NCI-H226 (cell line): ENCODE measurements at regions not wholly inside any gene's neighbourhood (a gene's known extent, or its start where the extent isn't known, plus 50 kb on each side); places are given as distances from the start of the nearest gene placed in this dataset.
A peak's percentile ranks its signal among the peaks of the same experiment; 100 is the strongest.

Experiments
- DNase-seq: peaks from one replicate; pipeline ENCODE4 v3.0.0-alpha.2; 2015

DNA sequence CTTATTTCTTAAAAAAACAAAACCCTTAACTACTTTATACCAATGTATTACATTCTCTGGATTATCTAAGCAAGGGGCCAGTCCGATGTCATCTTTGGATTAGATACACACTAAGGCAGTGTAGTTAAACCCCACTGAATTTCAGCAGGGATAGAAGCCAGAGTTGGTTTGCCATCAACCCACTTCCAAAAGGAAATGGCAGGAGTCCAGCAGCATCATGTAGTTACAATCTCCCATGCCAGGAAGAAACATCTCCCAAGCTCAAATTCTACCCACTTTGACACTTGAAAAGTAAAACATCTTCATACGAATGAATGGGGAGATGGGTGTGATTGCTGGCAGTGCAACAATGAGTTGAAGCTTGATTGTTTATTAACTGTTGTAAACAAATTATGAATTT, 203.5 kb upstream of the PLXNC1 start:
- no peak for DNase-seq

DNA sequence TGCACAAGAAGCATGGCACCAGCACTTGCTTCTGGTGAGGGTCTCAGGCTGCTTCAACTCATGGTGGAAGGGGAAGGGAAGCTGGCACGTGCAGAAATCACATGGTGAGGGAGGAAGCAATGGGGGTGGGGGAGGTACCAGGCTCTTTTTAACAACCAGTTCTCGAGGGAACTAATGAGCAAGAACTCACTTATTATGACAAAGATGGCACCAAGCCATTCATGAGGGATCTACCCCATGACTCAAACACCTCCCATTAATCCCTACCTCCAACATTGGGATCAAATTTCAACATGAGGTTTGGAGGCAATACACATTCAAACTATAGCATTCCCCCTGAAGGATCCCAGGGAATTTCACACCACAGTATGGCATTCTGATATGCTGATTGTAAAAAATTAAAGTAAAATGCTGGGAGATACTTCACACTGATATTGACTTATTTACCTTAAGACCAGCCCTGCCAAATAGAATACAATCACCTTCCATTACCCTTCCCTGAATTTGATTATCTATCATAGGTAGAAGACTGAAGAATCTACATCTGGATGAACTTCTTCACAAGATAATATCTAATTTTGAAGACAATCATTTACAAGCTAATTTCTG, 201.7 kb upstream of the PLXNC1 start:
- no peak for DNase-seq

DNA sequence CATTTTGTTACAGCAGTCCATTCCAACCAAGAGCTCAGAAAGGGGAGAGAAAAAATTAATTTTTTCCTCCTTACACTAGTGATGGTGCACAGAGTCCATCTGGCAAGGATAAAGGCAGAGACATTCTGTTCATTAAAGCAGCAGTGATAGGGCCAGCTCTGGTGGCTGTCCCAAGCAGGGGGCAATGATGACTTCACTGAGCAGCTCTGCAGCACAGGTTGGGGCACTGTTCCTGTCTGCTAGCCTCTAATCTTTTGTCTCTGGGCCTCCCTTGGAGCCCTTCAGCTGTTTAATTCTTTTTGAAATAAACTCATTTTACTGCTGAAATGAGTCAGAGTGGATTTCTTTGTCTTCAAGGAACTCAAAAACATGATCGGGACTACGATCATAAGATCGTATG, 200.9 kb upstream of the PLXNC1 start:
- DNase-seq = no peak

DNA sequence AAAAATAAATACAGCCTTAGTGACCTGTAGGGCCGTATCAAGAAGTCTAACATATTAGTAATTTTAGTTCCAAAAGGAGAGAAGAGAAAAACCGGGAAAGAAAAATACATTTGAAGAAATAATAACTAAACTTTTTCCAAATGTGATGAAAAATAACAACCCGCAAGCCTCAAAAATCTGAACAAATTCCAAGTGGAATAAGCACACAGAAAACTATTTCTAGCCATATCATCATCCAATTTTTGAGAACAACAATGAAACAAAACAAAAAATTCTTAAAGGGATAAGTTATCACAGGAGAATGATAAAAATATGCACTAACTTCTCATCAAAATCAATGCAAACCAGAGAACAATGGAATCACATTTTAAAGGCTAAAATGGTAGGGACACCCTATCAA, 198.1 kb upstream of the PLXNC1 start:
- no peak for DNase-seq

DNA sequence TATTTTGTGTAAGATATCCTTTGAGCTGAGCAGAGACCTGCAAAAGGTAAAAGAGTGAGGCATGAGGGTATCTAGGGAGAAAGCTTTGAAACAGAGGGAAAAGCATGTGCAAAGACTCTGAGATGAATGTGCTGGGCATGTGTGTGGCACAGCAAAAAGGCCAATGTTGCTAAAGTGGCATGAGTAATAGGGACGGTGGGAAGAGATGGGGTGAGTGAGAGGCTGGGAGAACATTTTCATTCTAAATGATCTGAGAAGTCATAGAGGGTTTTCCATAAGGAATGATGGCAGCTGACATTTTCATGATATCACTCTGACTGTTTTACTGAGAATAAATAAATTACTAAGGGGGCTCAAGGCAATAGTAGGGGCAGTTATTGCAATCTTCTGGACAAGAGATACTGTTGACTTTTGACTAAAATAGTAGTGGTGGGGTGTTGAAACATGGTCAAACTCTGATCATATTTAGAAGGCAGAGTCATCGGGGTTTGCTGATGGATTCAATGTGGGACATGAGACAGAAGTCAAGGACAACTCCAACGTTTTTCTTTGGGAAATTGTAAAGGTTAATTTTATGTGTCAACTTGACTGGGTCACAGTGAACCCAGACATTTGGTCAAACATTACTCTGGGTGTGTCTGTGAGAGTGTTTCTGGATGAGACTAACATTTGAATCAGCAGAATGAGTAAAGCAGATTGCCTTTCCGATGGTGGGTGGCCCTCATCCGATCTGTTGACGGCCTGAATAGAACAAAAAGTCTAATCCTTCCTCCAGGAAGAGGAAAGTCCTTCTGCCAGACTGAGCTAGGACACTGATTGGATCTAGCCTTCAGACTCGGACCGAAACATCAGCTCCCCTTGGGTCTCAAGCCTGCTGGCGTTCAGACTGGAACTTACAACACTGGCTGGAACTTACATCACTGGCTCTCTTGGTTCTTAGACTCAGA, 193.9 kb upstream of the PLXNC1 start:
- DNase-seq = no peak

DNA sequence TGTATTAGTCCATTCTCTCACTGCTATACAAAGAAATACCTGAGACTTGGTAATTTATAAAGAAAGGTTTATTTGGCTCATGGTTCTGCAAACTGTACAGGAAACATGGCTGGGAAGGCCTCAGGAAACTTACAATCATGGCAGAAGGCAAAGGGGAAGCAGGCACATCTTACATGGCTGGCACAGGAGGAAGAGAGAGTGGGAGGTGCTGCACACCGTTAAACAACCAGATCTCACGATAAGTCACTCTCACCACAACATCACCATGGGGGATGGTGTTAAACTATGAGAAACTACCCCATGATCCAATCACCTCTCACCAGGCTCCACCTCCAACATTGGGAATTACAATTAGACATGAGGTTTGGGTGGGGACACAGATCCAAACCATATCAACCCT, 191.8 kb upstream of the PLXNC1 start:
- DNase-seq = no peak

DNA sequence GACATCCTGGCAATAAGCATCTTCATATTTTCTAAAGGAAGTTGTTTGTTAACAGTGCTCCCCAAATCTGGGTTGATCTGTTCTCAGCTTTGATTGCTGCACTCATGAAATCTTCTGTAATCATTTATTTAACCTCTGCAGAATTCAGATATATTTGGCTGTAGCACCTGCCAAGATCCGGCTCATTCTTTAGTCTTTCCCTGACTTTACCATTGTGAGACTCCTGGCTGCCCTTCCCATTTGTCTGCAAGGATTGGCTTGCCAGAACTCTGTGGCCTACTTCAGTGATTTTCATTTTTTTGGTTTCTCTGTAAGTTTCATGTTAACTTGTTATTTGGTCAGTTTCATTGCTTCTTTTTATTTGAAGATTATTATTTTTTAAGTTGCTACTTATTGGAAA, 191.2 kb upstream of the PLXNC1 start:
- DNase-seq = no peak

DNA sequence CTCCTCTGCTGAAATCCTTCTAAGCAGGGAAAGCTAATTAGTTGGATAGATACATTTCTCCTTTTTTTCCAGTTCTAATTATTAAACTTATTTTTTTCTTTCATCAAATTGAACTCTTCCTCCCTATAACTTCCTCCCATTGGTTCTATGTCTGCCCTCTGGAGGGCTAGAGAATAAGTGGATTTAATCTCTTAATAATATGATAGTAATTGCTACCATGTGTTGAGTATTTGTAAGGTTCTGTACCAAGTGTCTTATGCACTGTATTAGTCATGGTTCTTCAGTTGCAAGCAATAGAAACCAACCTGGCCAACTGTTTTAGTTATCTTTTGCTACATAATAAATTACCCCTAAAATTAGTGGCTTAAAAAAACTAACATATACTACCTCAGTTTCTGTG, 190.5 kb upstream of the PLXNC1 start:
- no peak for DNase-seq

DNA sequence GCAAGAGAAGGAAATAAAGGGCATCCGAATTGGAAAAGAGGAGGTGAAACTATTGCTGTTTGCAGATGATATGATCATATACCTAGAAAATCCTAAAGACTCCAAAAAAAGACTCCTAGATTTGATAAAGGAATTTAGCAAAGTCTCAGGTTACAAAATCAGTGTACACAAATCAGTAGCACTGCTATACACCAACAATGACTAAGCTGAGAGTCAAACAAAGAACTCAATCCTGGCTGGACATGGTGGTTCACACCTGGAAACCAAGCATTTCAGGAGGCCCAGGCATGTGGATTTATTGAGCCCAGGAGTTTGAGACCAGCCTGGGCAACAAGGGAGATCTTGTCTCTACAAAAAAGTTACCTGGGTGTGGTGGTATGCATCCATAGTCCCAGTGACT, 188.7 kb upstream of the PLXNC1 start:
- DNase-seq = no peak

DNA sequence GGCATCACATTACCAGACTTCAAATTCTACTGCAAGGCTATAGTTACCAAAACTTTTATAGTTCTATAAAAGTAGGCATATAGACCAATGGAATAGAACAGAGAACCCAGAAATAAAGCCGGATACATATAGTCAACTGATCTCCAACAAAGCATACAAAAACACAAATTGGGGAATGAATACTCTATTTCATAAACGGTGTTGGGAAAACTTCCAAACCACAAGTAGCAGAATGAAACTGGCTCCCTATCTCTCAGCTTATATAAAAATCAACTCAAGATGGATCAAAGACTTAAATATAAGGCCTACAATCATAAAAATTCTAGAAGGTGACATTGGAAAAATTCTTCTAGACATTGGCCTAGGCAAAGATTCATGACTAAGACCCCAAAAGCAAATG, 187.9 kb upstream of the PLXNC1 start:
- DNase-seq = no peak

DNA sequence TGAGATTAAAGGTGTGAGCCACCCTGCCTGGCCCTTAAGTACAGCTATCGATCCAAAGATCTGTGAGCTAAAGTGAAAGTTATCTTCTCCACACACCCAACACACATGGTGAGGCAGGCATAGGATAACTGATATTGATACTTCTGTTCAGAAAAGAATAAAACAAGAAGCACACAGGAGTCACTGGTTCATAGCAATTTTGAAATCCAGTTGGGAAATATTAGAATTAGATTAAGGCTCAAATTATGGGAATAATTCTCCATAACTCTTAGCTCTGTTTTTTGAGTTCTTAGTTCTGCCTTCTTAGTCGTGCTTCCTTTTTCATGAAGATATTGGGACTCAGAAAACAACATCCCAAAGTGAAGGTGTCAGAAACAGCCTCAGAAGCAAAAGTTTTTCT, 186.0 kb upstream of the PLXNC1 start:
- no peak for DNase-seq

DNA sequence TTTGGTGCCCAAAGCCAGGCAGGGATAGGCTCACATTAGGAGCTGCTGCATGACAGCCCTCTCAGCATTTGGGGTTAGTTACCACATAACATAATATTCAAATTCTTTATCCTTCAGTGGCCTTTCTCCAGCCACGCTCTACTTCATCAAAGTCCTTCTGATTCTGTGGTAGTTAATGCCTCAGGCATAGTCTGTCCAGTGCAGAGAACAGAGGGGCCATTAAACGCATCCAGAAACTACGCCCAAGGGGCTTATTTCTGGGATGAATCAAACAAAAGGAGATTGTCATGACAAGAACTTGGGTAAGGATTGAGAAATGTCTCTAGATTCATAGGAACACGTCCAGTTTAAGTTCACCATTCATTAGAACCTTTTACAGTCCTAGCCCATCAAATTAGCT, 183.4 kb upstream of the PLXNC1 start:
- DNase-seq = no peak

DNA sequence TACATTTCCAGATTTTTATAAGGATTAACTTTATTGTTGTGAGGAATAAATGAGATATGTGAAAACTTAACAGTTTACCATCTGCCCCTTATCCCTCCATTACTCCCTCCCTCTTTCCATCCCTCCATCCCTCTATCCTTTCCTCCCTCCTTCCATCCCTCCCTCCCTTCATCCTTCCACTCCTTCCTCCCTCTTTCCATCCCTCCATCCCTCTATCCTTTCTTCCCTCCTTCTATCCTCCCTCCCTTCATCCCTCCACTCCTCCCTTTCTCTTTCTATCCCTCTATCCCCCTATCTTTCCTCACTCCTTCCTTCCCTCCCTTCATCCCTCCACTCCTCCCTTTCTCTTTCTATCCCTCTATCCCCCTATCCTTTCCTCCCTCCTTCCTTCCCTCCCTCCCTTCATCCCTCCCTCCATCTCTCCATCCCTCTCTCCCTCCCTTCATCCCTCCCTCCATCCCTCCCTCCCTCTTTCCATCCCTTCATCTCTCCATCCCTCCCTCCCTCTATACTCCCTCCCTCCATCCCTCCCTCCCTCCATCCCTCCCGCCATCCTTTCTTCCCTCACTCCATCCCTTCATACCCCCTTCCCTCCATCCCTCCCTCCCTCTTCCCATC, 181.8 kb upstream of the PLXNC1 start:
- DNase-seq = no peak

DNA sequence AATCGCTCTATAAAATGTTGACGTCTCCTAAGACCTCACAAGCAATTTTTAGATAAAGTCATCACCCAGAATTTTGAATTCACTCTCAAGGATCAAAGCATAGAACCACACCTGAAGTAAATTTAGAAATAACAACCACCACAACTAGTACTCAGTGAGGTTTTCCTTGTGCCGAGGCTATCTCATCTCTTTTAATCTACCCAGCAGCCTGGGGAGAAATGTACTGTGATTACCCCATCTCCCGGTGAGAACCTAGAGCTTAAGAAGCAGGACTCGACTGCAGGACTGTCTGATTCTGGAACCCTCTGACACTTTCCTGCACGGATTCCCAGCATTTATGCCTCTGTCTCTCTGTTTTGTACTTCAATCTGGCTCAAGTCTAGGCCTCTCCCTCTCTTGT, 180.9 kb upstream of the PLXNC1 start:
- no peak for DNase-seq

DNA sequence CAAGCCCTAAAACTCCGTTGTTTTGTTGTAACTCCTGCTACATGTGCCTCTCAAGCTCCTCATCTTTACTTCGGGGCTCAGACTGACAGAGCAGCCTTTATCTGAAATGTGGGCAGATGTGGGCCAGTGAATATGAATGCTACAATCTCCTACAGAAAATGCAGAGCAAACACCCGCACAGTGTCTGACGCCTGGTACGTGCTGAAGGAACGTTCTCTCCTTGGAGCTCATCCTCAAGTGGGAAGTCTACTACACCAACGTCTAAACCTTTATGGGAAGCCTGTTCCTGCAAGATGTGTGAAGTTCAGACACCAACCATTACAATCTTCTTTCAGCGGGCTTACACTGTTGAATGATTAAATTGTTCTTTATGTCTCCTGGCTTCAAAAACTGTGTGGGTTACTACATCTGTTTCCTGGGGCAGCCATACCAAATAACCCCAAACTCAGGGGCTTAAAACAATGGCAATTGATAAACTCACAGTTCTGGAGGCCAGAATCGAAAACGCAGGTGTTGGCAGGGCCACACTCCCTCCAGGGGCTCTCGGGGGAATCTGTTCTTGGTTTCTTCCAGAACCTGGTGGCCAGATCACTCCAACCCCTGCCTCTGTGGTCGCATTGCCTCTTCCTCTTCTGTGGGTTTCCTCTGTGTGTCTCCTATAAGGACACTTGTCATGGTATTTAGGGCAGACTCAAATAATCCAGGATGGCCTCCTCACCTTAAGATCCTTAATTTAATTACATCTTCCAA, 179.7 kb upstream of the PLXNC1 start:
- no peak for DNase-seq

DNA sequence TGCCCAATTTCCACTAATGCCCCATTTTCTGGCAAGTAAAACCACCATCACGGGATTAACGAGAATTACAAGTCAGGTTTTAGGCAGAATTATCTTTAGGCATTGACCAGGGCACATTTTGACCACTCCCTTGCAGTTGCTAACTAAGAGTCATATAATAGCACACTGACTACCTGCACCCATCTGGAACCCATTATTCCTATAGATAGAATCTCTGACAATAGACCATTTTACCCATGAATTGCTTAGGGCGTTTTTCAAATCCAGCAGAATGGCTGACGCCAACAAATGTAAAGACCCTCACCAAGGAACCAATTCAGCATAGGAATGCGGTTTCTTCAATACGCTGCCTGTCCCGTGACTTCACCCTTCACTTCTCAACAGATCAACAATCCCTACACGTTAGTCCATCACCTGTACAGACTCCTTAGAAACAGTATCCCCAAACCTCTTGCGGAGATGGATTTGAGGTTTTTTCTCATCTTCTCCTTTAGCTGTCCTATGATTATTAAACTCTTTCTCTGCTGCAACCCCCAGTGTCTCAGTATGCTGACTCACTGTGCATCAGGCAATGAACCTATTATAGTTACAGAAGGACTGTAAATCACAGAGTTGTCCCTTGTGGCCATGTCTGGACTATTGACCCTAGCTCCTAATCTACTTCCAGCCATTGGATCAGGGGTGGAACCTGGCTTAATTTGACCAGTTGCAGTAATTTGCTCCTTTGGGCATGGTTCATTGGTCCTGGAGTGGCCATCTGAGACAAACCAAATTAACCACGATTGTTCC, 177.3 kb upstream of the PLXNC1 start:
- no peak for DNase-seq

DNA sequence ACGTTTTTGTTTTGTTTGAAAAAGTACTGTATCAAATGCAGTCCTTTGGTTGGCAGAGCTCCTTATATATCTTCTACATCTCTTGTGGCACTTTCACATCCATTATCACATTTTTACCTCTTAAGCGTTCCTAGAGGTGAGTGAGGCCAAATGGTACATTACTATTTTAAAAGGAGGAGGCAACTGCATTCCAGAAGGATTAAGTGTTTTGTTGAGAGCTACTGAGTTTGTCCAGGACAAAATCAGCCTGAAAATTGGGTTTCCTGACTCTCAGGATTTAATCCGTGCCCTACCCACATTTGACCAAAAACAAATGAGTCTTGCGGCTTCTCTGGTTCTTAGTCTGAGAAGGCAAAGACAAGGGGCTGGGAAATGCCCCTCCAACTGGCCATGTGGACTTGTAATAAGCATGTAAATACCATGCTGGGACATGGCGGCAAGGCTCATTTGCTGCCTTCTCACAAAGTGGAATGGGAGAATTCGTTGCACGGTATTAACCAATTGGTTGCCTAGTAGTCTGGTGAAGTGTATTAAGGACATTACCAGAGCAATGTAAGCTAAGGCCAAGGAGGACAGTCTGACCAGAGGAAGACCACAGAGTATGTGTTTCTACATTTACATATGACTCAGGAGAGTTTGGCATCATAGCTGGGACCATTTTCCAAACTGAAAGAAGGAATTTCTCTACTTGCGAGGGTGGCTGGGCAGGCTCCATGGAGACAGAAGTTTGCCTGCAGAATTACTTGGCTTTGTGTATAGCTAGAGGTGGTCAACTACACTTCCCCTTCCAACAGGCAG, 175.8 kb upstream of the PLXNC1 start:
- DNase-seq = peak; percentile 21

DNA sequence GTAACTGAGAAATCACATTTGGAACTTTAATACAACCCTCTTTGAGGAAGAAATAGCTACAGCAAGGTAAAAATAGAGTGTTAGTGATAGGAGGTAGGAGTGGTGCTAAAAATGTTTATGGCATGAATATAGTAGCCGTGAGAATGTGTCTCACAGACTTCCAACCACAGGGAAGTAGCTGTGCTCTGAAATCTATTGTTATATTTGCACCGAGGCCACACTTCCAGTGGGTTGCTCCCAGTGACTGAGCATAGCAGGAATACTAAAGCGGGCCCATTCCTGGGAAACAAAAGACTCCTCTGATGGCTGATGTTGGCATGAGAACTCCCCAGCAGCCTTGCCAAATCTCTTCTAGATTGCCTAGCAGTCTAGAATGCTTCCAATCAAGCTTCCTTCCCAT, 174.1 kb upstream of the PLXNC1 start:
- DNase-seq = no peak

DNA sequence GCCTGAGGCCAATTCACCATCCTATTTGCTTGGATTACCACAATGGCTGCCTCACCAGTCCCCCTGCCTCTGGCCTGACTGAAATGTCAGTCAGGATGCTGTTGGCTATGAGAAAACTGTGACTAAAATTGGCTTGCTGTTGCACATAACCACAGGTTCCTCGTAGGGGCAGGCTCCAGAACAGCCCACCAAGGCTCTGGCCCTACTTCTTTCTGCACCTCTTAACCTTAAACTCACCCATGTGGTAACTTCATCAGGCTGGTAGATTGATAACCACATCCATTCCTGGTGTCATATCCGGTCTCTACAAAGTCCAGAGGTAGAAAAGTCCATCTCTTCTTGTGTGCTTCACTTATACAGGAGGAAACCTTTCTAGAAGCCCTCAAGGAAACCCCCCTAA, 172.4 kb upstream of the PLXNC1 start:
- no peak for DNase-seq

DNA sequence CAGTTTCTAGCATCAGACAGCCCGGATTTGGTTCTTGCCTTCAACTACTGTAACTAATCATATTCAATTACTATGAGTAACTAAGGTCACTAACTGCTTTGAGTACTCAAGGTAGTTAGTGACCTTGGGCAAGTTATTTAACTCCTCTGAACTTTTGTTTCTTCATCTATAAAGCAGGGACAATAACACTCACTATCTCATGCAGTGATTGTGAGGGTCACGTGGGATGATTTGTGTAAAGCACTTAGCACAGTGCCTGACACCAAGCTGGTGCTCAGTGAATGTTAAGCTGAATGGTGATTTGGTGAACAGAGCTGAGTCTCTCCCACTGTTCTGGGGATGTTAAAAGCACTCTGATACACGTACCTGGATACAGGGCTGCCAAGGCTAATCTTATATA, 171.3 kb upstream of the PLXNC1 start:
- DNase-seq = no peak

DNA sequence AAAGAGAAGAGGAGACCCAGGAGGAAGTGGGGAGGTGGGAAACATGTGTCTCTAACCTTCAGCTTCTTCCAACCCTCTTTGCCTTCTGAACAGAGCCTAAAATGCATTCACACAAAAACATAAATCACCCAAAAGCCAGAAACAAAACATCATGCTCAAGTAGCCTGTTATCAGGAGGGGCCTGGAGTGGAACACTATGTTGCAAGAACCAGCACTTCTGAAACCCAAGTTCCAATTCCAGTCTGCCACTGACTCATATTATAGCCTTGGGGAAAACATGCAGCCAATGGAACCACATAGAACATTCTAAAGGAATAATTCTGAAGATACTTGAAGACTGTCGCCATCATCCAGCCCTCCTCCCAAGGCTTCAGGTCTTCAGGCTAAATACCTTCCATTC, 169.8 kb upstream of the PLXNC1 start:
- DNase-seq = peak; percentile 82

DNA sequence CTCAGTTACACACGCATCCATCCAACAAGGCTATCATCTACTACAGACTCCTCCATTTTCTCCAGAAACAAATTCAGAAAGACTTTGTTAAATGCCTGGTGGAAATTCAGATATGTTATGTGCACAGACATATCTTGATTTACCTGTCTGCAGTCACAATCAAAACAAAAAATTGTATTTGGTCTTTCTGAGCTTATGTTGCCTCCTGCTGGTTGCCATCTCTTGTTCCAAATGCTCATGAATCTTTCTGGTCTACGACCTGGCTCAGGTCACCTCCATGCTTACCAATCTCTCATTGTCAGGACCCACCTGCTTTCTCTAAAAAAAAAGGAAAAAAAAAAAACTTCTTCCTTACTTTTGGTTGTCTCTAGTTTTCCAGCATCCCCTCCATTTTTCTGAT, 169.2 kb upstream of the PLXNC1 start:
- DNase-seq = peak; percentile 4
